Ascending aorta (tissue), 2 donors: ENCODE measurements at regions not wholly inside any gene's neighbourhood (a gene's known extent, or its start where the extent isn't known, plus 50 kb on each side); places are given as distances from the start of the nearest gene placed in this dataset.
"Not testable (repeated sequence)": the region's sequence is repeated elsewhere in the genome, so short reads cannot be mapped to it uniquely, and the experiment has no call there.

Source experiments
- DNase-seq, 2 donors: peaks; one replicate each; pipeline ENCODE4 v3.0.0-alpha.2; 2019; ENCODE audit warnings: low spot score in 2 of 2
- H3K27ac ChIP-seq, 2 donors: fragments of 200-600 bp; sonication (generic); one replicate each; pipeline ENCODE4 v1.5.1; 2016 to 2017; ENCODE audit warnings: mild to moderate bottlenecking in 1 of 2
- H3K27me3 ChIP-seq: fragments of 200-600 bp; sonication (generic); one replicate; pipeline ENCODE4 v1.5.1; 2017
- H3K36me3 ChIP-seq, 2 donors: fragments of 200-600 bp; sonication (generic); one replicate each; pipeline ENCODE4 v1.5.1; 2016
- H3K4me1 ChIP-seq, 2 donors: fragments of 200-600 bp; sonication (generic); one replicate each; pipeline ENCODE4 v1.5.1; 2016 to 2017; ENCODE audit warnings: mild to moderate bottlenecking in 1 of 2
- H3K4me3 ChIP-seq, 2 donors: fragments of 200-600 bp; sonication (generic); one replicate each; pipeline ENCODE4 v1.5.1; 2016 to 2017; ENCODE audit warnings: mild to moderate bottlenecking in 1 of 2
- H3K9me3 ChIP-seq, 2 donors: fragments of 200-600 bp; sonication (generic); one replicate each; pipeline ENCODE4 v1.5.1; 2016
- CTCF ChIP-seq, 3 experiments: fragments of 200-600 bp in 2 of 3; fragments of 450-650 bp in 1 of 3; sonication (generic) in 2 of 3; IDR thresholded peaks; one replicate each; pipeline ENCODE4 v1.5.1; 2016 to 2019; ENCODE audit warnings: antibody characterized with exemption in 3 of 3, mild to moderate bottlenecking in 1 of 3, moderate library complexity in 1 of 3
- intact Hi-C: fragments of 100-400 bp; cut with DNase I; formaldehyde crosslinking; loops from one replicate; pipeline ENCODE4 v1.15.1; 2023

- Histone ChIP-seq H3K4me1 (no peaks in the 10 kb centered on the region), H3K27ac (no peak overlapping the region), H3K9me3 (no peaks in the 10 kb centered on the region), H3K27me3 (no peaks in the 10 kb centered on the region), H3K36me3 (no peaks in the 10 kb centered on the region), H3K4me3 (no peak overlapping the region)
- DNase-seq: no peak
- no peak for TF ChIP-seq CTCF (IDR thresholded peaks at IDR 0.05)
- intact Hi-C loops: no loop called here
Measured at GRCh38 chr10:78602201-78602932, 466.4 kb upstream of the ZMIZ1 start.

DNA sequence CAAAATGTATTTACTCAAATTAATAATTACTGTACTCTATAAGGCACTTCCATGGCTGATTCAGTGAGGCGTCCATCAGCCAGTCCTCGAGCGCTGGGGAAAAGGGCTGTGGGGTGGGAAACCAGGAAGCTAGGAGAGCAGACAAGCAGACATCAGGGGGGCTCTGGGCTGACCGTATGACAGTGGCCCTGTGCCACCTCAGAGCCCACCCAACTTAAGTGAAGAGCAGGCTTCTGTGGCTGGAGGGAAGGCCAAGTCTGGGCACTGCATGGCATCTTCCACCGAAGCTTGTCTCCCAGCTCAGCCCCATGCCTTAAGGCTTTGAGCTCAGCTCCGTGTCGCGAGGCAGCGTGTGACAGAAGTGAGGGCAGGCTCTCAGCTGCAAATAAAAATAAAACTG, 464.5 kb upstream of the ZMIZ1 start:
- intact Hi-C loops: no loop called here
- H3K36me3 ChIP-seq: no peaks in the 10 kb centered on the region
- no peak for DNase-seq

GRCh38 chr10:78604721-78605120, 464.0 kb upstream of the ZMIZ1 start:
- Histone ChIP-seq H3K9me3 (peaks cover 0 to 11% of the 10 kb centered on the region in 2 donors), H3K27me3 (no peaks in the 10 kb centered on the region), H3K4me1 (no peaks in the 10 kb centered on the region), H3K27ac (no peak overlapping the region), H3K36me3 (no peaks in the 10 kb centered on the region), H3K4me3 (no peak overlapping the region)
- no peak for TF ChIP-seq CTCF (IDR thresholded peaks at IDR 0.05)
- intact Hi-C loops: no loop called here
- DNase-seq: no peak

More for the DNA sequence above, 464.5 kb upstream of the ZMIZ1 start:
- Histone ChIP-seq H3K27me3 (no peaks in the 10 kb centered on the region), H3K27ac (no peak overlapping the region), H3K9me3 (peaks cover 0 to 7% of the 10 kb centered on the region in 2 donors), H3K4me1 (no peaks in the 10 kb centered on the region), H3K4me3 (no peak overlapping the region)
- no peak for TF ChIP-seq CTCF (IDR thresholded peaks at IDR 0.05)

GRCh38 chr10:78605800-78606350, 462.9 kb upstream of the ZMIZ1 start:
- intact Hi-C loops: no loop called here
- Histone ChIP-seq H3K9me3 (peaks cover 0 to 13% of the 10 kb centered on the region in 2 donors), H3K4me3 (no peak overlapping the region), H3K27me3 (no peaks in the 10 kb centered on the region), H3K4me1 (no peaks in the 10 kb centered on the region), H3K27ac (no peak overlapping the region), H3K36me3 (no peaks in the 10 kb centered on the region)
- TF ChIP-seq CTCF (IDR thresholded peaks at IDR 0.05): no peak
- DNase-seq: no peak

- DNase-seq, intact Hi-C loops, H3K36me3 ChIP-seq, H3K4me1 ChIP-seq, H3K27ac ChIP-seq, H3K4me3 ChIP-seq, H3K27me3 ChIP-seq: not testable (repeated sequence)
- H3K9me3 ChIP-seq: peaks cover 0 to 13% of the 10 kb centered on the region in 2 donors
Measured at GRCh38 chr10:78606766-78607165, 462.0 kb upstream of the ZMIZ1 start.

- intact Hi-C loops: no loop called here
- peaks cover 0 to 13% of the 10 kb centered on the region in 2 donors for H3K9me3 ChIP-seq
- no peak overlapping the region for H3K27ac ChIP-seq
- H3K4me1 ChIP-seq: no peaks in the 10 kb centered on the region
- H3K27me3 ChIP-seq: no peaks in the 10 kb centered on the region
- no peak overlapping the region for H3K4me3 ChIP-seq
- no peak for TF ChIP-seq CTCF (IDR thresholded peaks at IDR 0.05)
- no peak for DNase-seq
- H3K36me3 ChIP-seq: no peaks in the 10 kb centered on the region
Measured at GRCh38 chr10:78609976-78610375, 458.8 kb upstream of the ZMIZ1 start.
